GM21576 (cell line): ENCODE measurements at regions not wholly inside any gene's neighbourhood (a gene's known extent, or its start where the extent isn't known, plus 50 kb on each side); places are given as distances from the start of the nearest gene placed in this dataset.
"Not testable (repeated sequence)": the region's sequence is repeated elsewhere in the genome, so short reads cannot be mapped to it uniquely, and the experiment has no call there.

ENCODE experiments used
- ATAC-seq: cut with Tn5 transposase; IDR thresholded peaks from one replicate; pipeline ENCODE4 v1.9.1; 2021; ENCODE audit warnings: mild to moderate bottlenecking, moderate library complexity; ENCODE audit not compliant: unreplicated experiment

DNA sequence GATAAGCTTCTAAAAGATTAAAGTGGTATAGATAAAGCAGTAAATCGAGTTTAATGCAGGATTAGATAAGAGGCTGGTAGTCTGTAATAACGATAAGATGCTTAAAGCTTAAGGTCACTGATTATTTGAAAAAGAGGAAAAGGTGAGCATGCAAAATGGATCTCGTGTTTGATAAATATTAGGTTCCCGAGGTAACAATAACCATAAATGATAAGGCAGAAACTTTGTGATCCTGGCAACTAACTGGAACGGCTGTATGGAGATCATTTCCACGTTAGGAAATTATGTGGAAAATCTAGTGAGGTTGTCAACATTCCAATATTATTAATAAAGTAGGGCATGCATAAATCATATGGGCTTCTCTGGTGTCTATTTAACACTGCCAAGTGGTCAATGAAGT, 255.5 kb downstream of the EFCAB11 start:
- ATAC-seq = no peak

DNA sequence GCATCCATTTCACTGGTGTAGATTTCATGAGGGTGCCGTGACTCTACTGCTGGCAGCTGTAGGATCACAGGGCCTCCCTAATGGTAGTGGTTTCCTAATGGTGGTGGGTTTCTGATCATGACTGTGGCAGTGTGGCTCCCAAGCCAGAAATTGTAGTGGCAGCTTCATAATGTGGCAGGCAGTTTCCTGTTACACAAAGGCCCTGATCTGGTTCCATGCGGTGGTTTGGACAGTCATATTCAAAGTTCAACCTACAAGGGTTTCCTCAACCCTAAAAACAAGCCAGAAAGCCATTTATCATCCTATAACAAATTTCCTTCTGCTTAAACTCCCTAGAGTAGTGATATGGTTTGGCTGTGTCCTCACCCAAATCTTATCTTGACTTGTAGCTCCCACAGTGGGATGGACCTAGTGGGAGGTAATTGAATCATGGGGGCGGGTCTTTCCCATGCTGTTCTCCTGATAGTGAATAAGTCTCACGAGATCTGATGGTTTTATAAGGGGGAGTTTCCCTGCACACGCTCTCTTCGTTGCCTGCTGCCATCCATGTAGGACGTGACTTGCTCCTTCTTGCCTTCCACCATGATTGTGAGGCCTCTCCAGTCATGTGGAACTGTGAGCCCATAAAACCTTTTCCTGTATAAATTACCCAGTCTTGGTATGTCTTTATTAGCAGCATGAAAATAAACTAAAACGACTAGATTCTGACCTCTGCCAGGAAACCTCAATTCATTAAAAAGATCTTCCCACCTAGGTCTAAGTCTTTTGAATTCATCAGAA, 257.1 kb downstream of the EFCAB11 start:
- no peak for ATAC-seq

DNA sequence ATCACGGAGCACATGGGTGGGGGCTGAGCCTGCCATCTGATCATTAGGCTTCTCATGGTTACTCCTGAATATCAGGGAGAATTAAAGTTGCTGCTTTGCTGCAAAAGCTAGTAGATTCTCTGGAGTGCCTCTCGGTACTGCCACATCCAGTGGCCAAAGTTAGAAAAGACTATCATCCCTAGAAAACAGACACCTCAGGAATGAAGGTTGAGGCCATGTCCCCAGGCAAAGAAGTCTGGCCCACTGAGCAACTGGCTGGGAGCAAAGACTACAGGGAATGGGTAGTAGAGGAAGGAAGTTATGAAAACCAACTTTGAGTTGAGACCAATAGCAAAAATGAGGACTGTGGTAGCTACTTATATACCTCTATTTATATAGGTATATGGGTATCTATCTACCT, 258.7 kb downstream of the EFCAB11 start:
- ATAC-seq = no peak

DNA sequence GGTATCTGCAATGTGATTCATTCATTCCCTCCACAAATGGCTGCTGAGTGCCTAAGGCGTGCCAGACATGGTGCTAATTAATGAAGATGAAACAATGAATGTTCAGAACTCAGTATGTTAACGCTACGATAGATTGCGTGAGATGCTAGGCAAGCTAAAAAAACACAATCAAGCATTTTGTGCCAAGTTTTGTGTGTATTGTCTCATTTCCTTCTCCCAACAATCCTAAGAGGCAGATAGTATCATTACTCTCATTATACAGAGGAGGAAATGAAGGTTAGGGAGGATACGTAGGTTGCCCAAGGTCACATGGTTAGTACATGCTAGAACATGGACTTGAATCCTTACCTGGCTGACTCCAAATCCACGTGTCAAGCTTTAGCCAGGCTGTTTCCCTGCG, 264.4 kb downstream of the EFCAB11 start:
- ATAC-seq = no peak

DNA sequence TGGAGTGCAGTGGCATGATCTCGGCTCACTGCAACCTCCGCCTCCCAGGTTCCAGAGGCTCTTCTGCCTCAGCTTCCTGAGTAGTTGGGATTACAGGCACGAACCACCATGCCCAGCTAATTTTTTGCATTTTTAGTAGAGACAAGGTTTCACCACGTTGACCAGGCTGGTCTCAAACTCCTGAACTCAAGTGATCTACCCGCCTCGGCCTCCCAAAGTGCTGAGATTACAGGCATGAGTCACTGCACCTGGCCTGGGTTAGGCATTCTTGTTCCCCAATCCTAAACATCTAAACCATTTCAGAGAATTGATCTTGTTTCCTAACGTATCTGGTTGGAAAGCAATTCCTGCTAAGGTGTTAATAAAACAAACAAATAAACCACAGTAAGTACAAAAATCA, 264.8 kb downstream of the EFCAB11 start:
- ATAC-seq = not testable (repeated sequence)

DNA sequence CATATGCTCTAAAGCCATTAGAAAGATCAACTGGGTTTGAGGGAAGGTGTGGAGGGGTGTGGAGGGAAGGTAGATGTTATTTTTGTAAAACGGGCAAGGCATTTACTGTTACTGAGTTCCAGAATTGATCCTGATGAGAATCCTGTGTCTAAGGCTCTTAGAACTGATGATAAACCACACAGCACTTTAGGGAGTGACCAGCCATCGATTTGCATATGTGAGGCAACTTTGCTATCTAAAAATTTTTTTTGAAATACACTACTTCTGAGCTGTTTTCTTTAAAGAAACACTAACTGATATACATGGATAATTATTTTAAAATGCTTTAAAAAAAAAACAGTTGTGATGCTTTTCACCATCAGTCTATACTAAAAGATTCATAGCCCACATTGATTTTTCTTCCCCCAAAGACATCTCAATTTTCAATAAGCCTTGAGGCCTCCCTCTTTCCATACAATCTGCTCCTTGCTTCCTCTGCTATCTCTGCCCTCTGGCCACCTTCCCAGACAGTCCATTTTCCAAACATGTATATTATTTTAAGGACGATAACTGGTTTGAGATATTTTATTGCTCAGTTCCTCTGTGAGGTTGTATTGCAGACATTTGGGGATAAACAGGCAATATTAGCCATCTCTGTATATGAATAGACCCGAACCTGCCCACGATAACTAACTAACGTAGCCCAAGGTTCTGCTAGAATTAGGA, 265.9 kb downstream of the EFCAB11 start:
- ATAC-seq = no peak

DNA sequence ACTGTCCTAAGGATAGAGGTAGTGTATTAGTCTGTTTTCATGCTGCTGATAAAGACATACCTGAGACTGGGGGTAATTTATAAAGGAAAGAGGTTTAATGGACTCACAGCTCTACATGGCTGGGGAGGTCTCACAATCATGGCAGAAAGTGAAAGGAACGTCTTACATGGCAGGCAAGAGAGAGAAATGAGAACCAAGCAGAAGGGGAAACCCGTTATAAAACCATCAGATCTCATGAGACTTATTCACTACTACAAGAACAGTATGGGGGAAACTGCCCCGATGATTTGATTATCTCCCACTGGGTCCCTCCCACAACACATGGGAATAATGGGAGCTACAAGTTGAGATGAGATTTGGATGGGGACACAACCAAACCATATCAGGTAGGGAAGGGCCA, 267.4 kb downstream of the EFCAB11 start:
- ATAC-seq = not testable (repeated sequence)

DNA sequence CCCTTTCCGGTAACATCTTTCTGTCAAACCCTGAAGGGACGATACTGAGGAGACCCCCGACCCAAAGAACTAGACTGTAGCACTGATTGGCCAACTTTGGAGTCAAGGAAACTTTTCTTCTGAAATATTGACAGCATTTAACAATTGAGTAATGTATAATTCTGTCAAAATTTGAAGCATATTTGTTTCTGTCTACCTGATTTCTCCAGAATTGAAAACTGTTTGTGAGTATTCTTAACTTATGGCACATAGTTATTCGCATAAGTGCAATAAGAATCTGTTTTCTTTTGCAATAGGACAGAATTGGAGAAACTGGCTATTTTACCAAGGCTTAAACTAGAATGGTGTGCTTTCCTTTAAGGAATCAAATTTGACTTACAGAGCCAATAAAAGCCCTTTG, 267.1 kb upstream of the FOXN3 start:
- ATAC-seq = no peak

DNA sequence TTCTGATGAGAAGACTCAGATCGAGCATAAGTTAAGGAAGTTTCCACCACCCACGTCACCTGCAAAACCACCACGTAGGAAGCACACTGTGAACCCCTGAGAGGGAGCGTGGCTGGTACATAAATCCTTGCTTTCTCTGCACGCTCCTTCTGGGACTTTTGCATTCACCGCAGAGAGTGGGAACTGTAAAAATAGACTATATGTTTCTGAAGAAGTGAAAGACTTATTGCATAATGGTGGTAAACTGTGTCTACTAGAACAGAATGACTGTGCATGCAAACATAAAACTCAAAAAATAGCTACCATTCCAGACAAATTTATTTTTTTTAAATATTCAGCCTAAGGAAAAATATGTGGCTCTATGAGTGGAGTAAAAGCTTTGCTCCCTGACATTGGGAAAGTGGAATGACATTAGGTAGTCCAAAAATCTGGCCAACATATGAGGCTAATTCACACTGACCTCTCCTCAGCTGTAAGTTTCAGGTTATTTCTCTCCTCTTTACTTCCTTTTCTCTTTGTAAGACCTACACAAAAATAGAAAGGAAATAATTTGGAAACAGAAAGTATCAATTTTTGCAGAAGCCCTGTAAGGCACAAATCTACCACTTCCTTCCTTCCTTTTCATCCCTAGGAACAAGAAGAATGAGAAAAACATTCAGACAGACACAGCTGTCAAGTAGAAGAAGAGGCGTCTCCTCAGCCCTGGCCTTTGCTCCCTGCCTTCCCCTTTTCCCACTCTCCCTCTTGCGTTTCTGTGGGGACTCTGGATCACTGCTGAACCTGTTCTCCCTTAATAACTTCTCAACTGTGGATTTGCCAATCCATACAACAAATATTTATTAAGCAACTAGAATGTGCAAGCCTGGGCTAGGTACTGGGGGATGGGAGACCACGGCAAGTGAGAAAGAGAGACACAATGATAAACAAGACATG, 264.3 kb upstream of the FOXN3 start:
- peak; percentile 79 for ATAC-seq

DNA sequence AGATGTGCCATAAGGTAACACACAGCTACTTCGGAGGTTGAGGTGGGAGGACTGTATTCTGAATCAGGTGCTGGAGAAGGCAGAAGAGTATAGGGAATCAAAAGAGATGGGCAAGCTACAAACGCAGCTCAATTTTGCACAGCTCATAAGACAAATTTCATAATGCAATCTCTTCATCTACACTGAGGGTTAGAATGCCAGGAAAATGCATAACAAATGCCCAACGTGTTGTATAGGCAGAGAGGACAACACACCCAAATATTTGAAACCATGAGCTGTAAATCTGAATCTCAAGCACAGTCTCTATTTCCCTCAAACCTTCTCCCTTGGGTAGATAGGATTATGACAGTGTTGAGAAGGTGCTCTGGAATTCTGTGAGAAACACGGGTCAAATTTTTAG, 263.1 kb upstream of the FOXN3 start:
- no peak for ATAC-seq

DNA sequence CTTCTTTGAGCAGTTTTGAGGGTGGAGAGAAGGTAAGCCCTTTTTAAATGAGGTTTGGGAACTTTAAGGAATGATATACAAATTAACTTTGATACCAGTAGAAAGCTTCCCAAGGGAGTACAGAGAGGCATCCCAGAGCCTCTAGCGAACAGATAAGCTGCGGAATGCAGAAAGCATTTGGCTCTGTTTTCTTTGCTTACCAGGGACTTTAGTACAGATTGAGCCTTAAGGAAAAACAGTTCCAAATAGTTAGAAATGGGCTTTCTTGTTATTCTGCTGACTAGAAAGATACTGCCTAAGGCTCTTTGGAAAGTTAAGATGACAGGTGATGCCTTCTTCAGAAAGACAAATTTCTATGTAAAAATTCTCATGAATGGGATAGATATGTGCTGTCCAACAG, 261.7 kb upstream of the FOXN3 start:
- no peak for ATAC-seq

DNA sequence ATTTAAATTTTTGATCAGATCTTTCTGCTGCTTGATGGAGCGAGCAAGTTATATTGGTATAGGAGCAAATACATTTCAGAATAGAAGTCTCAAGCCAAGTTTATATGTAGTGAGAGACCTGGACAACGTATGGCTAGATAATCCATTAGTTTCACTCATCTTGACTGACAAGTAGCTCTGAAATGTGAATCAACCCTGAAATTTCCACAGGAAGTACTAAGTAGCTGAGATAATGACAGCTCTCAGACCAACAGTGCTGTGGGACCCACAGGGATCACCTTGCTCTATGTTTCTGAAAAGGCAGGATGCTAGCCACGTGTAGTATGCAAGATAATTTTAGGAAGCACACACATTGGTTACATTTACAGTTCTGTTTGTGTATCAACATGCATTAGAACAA, 258.6 kb upstream of the FOXN3 start:
- no peak for ATAC-seq

DNA sequence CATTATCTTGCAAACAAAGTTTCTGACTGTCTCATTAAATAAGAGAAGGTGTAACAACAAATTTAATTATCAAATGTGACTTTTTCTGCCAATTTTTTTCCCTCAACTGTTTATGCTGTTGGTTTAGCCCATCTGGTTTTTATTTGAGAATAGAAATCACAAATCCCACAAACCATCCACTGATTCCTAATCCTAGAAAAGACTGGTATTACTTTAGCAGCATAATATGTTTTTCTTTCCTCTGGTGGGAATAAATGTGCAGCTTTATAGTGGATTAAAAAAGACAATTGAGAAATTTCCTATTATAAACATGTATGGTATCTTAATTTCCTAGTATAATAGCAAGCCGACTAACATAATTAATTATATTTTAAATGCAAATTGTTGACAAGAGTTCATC, 257.9 kb upstream of the FOXN3 start:
- no peak for ATAC-seq

DNA sequence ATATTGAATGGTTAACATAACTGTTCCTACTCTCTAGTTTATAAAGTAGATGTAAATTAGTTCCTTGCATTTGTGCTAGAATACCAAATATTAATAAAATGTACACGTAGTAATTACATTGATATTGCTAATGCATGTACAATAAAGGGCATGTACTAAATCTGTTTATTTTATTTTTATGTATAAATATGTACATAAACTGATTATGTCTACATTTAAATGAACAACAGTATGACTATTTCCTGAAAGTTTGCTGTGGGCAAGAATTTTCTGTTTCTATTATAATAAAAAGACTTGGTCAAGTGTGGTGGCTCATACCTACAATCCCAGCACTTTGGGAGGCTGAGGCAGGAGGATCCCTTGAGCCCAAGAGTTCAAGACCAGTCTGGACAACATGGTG, 257.2 kb upstream of the FOXN3 start:
- ATAC-seq = no peak

DNA sequence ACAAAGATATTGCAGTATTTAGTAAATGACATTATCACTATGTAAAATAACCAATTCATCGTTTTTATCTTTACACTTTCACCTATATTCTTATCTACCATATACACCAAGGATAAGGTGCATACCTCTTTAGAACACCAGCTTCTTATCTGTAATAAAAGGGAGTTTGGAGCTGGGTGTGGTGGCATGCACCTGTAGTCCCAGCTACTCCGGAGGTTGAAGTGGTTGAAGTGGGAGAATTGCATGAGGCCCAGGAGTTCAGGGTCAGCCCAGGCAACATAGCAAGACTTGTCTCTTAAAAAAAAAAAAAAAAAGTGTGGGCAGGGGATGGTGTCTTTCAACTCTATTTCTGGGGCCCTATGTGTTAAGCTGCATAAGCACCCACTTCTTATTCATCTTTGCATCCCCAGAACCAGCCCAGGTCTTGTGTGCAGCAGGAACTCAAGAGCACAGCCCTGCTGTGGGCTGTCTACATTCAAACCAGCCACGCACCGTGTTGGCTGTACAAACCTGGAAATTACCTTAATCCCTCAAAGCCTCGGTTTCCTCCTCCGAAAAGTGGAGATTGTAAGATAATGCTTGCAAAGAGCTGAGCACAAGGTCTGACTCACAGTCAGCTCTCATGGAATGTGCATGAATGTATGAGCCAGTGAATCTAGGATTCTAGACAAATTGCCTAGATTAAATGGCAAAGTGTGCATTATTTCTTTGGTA, 256.6 kb upstream of the FOXN3 start:
- no peak for ATAC-seq

DNA sequence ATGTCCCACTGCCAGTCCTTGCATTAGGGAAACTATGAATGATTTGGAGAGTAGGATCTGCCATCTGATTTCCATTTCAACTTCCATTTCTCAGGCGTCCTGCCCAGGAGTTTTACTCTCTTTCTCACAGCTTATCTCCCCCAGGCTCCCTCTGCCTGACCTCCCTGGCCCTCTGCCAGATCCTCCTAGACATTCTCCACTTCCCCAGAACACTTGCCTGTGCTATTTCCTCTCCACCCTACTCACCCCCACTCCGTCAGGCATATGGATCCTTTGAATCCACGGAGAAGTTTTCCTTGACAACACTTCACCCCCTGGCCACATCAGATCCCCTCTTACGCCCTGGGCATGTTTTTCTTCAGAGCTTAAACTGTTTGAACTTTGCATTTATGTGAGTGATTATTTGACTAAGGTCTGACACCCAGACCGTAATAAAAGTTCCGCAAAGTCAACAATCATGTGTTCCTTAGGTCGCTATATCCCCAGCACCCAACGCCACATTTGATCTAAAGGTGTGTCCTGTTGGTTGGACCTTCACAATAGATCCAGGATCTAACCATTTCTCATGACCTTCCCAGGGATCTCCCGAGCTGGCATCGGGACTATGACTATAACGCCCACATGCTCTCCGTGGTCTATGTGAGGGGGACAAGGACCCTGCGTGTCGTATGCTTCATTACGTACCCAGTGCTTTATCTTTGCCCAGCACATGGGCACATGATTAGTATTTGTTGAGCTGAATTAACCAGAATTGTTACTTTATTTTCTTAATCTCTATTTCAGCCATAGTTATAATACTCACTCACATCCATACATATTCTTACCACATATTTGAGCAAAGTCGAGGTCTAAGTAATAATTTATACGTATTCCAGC, 255.8 kb upstream of the FOXN3 start:
- no peak for ATAC-seq

DNA sequence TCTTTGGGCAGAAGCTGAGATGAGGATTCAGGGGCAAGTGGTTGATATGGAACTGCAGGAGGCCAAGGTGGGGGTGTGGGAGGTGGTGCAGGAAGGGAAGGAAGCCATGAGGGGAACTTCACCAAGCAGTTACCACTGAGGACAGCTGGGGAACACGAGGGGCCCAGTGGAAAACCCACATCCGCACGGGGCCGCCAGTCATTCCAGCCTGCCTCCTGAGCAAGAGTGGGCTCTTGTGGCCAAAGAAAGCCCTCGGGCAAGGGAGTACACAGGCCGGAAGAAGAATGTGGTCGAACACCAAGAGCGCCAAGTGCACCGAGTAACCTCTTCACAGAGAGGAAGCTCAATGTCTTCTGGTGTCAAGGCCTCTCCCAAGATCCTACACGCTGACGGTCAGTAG, 252.2 kb upstream of the FOXN3 start:
- ATAC-seq = no peak

DNA sequence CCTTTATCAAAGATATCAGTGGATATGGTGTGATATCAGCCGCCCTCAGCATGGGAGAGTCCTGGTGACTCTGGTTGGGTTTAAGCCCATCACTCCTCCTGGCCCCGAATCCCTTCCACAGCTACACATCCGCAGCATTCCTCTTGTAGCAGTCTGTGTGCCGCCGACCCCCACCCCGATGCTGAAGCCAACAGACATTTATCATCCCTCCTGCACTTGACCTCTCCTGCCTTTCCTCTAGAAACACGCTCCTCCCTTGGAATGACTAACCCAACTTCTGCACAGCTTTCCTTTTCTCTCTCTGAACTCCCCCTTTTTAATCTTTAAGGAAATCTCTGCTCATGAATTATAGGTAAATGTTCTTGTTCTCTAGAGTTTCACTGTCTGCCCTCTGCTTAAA, 250.9 kb upstream of the FOXN3 start:
- no peak for ATAC-seq

DNA sequence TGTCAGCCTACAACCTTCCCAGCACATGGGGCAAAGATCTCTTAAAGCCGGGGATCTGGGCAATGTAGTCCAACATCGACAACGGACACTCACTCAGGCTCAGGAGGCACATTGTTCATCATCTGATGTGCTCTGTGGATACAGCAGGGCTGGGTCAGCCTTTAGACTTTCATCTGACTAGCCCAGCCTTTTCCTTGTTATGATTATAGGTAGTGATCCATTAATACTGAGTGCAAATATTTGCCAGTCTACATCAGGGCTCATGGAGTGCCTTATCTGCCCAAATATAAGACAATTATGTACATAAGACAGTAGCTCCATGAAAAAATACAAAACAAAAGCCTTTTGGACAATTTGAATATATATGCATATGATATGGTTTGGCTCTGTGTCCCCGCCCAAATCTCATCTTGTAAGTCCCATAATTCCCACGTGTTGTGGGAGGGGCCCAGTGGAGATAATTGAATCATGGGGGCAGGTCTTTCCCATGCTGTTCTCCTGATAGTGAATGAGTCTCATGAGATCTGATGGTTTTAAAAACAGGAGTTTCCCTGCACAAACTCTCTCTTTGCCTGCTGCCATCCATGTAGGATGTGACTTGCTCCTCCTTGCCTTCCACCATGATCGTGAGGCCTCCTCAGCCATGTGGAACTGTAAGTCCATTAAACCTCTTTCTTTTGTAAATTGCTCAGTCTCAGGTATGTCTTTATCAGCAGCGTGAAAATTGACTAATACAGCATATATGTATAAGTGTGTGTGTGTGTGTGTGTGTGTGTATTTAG, 248.5 kb upstream of the FOXN3 start:
- not testable (repeated sequence) for ATAC-seq
